BLaER1 treated with 17β-estradiol and CSF1 and Interleukin-3, amounts not matched to agents 10 nM and 100 nM (cell line): ENCODE measurements at regions not wholly inside any gene's neighbourhood (a gene's known extent, or its start where the extent isn't known, plus 50 kb on each side); places are given as distances from the start of the nearest gene placed in this dataset.

ENCODE experiments used
- H3K27ac ChIP-seq, 11 experiments: shearing (Covaris generic); formaldehyde crosslinking; 2 replicates each; pipeline ENCODE4 v1.8.1; 2022
- H3K27me3 ChIP-seq, 11 experiments: shearing (Covaris generic); formaldehyde crosslinking; 2 replicates each; pipeline ENCODE4 v1.8.1; 2022
- H3K36me3 ChIP-seq, 11 experiments: shearing (Covaris generic); formaldehyde crosslinking; 2 replicates each; pipeline ENCODE4 v1.8.1; 2022
- H3K4me1 ChIP-seq, 10 experiments: shearing (Covaris generic); formaldehyde crosslinking; 2 replicates each; pipeline ENCODE4 v1.8.1; 2022
- H3K4me2 ChIP-seq, 11 experiments: shearing (Covaris generic); formaldehyde crosslinking; 2 replicates each; pipeline ENCODE4 v1.8.1; 2022
- H3K4me3 ChIP-seq, 10 experiments: shearing (Covaris generic); formaldehyde crosslinking; 2 replicates each; pipeline ENCODE4 v1.8.1; 2022
- H3K9ac ChIP-seq, 11 experiments: shearing (Covaris generic); formaldehyde crosslinking; 2 replicates each; pipeline ENCODE4 v1.8.1; 2022
- H3K9me3 ChIP-seq, 11 experiments: shearing (Covaris generic); formaldehyde crosslinking; replicated peaks in 1 of 11; 2 replicates each; pipeline ENCODE4 v1.8.1; 2022
- H4K20me1 ChIP-seq, 11 experiments: shearing (Covaris generic); formaldehyde crosslinking; 2 replicates each; pipeline ENCODE4 v1.8.1; 2022
- Cebpa-rat ChIP-seq, 11 experiments: shearing (Covaris generic); IDR thresholded peaks; 2 replicates each; pipeline ENCODE4 v1.8.1; 2022

DNA sequence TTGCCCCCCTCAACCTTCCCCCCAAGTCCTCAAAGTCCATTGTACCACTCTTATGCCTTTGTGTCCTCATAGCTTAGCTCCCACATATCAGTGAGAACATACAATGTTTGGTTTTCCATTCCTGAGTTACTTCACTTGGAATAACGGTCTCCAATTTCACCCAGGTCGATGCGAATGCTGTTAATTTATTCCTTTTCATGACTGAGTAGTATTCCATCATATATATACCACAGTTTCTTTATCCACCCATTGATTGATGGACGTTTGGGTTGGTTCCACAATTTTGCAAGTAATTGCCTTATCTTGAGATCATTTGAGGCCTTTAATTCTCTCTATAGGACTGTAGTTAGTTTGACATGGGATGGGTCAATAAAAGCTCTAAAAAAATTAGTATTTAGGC is 124.7 kb downstream of the ARL4A start:
- no peak for TF ChIP-seq Cebpa-rat (IDR thresholded peaks at IDR 0.05)
- H3K4me2 ChIP-seq = no peak overlapping the region
- no peak overlapping the region for H3K9ac ChIP-seq
- H3K27ac ChIP-seq = no peak overlapping the region
- H3K4me1 ChIP-seq = peaks cover 0 to 35% (median 0%) of the 10 kb centered on the region in 10 experiments; a peak in 4 of 20 replicates
- H4K20me1 ChIP-seq = no peaks in the 10 kb centered on the region
- H3K36me3 ChIP-seq = no peaks in the 10 kb centered on the region
- H3K27me3 ChIP-seq = no peaks in the 10 kb centered on the region
- H3K4me3 ChIP-seq = no peak overlapping the region
- H3K9me3 ChIP-seq = peaks cover 0 to 6% (median 0%) of the 10 kb centered on the region in 11 experiments; a peak in 2 of 22 replicates

DNA sequence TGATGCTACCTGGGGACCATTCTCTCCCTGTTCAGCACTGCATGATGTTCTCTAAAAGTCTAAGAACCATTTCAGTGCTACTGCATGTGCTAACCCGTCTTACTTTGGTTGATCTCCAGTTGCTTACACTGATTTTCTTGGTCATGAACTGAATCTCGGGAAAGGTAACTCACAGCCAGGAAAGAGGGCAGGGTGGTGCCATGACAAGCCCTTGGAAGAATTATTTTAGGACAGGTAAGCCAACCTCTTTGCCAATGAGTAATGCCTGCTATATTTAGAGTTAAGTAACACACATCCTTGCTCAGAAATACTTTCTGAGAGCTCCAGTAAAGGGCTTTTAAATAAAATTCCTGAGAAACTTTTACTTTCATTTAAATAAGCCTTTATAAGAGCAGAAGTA is 126.7 kb downstream of the ARL4A start:
- no peaks in the 10 kb centered on the region for H3K36me3 ChIP-seq
- peaks cover 0 to 30% (median 0%) of the 10 kb centered on the region in 10 experiments; a peak in 4 of 20 replicates for H3K4me1 ChIP-seq
- no peak overlapping the region for H3K4me3 ChIP-seq
- H3K27me3 ChIP-seq = no peaks in the 10 kb centered on the region
- no peak for TF ChIP-seq Cebpa-rat (IDR thresholded peaks at IDR 0.05)
- H3K9me3 ChIP-seq = peaks cover 0 to 6% (median 0%) of the 10 kb centered on the region in 11 experiments; a peak in 2 of 22 replicates
- no peak overlapping the region for H3K9ac ChIP-seq
- H3K4me2 ChIP-seq = peak overlapping the region in 2 of 11 experiments; percentile 41 to 51; a peak in 4 of 22 replicates
- H4K20me1 ChIP-seq = no peaks in the 10 kb centered on the region
- H3K27ac ChIP-seq = no peak overlapping the region

GRCh38 chr7:12814828-12815227 is 127.4 kb downstream of the ARL4A start:
- Histone ChIP-seq H3K4me1 (peaks cover 0 to 30% (median 0%) of the 10 kb centered on the region in 10 experiments; a peak in 4 of 20 replicates), H3K9ac (no peak overlapping the region), H3K9me3 (peaks cover 0 to 6% (median 0%) of the 10 kb centered on the region in 11 experiments; a peak in 2 of 22 replicates), H4K20me1 (no peaks in the 10 kb centered on the region), H3K4me3 (no peak overlapping the region), H3K4me2 (peak overlapping the region in 2 of 11 experiments; percentile 41 to 51; a peak in 4 of 22 replicates), H3K27me3 (no peaks in the 10 kb centered on the region), H3K27ac (no peak overlapping the region), H3K36me3 (no peaks in the 10 kb centered on the region)
- TF ChIP-seq Cebpa-rat (IDR thresholded peaks at IDR 0.05) = no peak

- no peaks in the 10 kb centered on the region for H3K36me3 ChIP-seq
- peaks cover 0 to 30% (median 0%) of the 10 kb centered on the region in 10 experiments; a peak in 4 of 20 replicates for H3K4me1 ChIP-seq
- H3K9ac ChIP-seq = no peak overlapping the region
- H3K27me3 ChIP-seq = no peaks in the 10 kb centered on the region
- H3K4me3 ChIP-seq = no peak overlapping the region
- H3K27ac ChIP-seq = no peak overlapping the region
- H3K9me3 ChIP-seq = peaks cover 0 to 6% (median 0%) of the 10 kb centered on the region in 11 experiments; a peak in 2 of 22 replicates
- no peaks in the 10 kb centered on the region for H4K20me1 ChIP-seq
- no peak overlapping the region for H3K4me2 ChIP-seq
- no peak for TF ChIP-seq Cebpa-rat (IDR thresholded peaks at IDR 0.05)
These were observed 128.0 kb downstream of the ARL4A start for GRCh38 chr7:12815426-12815825.

DNA sequence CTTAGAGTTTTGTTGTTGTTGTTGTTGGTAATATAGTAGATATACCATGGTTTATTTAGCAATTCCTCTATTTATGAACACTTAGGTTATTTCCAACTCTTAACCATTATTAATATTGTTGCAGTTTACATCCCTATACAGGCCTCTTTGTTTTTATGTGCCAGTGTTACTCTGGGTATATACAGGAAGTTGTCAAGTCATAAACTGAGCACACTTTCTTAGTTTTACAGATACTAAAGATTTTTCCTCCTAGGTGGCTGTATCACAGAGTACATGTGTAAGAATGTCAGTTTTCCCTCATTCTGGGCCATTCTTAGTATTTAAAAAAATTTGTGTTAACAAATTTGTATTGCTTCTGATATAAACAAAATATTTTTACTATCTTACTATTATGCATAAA is 128.4 kb downstream of the ARL4A start:
- Histone ChIP-seq H4K20me1 (no peaks in the 10 kb centered on the region), H3K27me3 (no peaks in the 10 kb centered on the region), H3K27ac (no peak overlapping the region), H3K36me3 (no peaks in the 10 kb centered on the region), H3K4me1 (peaks cover 0 to 30% (median 0%) of the 10 kb centered on the region in 10 experiments; a peak in 4 of 20 replicates), H3K4me2 (no peak overlapping the region), H3K9me3 (peaks cover 0 to 6% (median 0%) of the 10 kb centered on the region in 11 experiments; a peak in 2 of 22 replicates), H3K4me3 (no peak overlapping the region), H3K9ac (no peak overlapping the region)
- TF ChIP-seq Cebpa-rat (IDR thresholded peaks at IDR 0.05) = no peak

GRCh38 chr7:12820777-12821176 is 133.3 kb downstream of the ARL4A start:
- Histone ChIP-seq H3K27ac (no peak overlapping the region), H3K4me2 (no peak overlapping the region), H3K36me3 (no peaks in the 10 kb centered on the region)

DNA sequence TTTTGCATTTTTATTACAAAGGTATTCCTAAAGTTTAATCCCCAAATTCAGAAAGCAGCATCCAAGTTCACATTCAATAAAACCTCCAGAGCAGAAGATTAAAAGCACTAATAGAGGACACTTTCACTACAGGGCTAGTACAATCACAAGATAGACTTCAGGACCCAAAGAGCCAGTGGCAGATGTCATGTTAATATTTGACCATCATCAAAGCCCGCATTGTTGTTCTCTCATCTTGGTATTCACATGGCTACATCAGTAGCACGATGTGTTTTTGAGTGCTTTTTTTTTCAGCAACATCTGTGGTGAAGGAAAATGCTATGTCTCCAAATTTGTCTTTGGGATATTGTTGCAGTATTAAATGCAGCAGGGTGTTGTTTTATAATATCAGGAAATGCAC is 134.3 kb downstream of the ARL4A start:
- no peaks in the 10 kb centered on the region for H3K4me1 ChIP-seq
- H3K27me3 ChIP-seq = no peaks in the 10 kb centered on the region
- no peak overlapping the region for H3K4me3 ChIP-seq
- TF ChIP-seq Cebpa-rat (IDR thresholded peaks at IDR 0.05) = no peak
- no peak overlapping the region for H3K9ac ChIP-seq
- H3K9me3 ChIP-seq = no peaks in the 10 kb centered on the region
- no peaks in the 10 kb centered on the region for H4K20me1 ChIP-seq
- no peak overlapping the region for H3K27ac ChIP-seq
- no peaks in the 10 kb centered on the region for H3K36me3 ChIP-seq
- no peak overlapping the region for H3K4me2 ChIP-seq

More at GRCh38 chr7:12820777-12821176, 133.3 kb downstream of the ARL4A start:
- H3K9ac ChIP-seq = no peak overlapping the region
- no peak for TF ChIP-seq Cebpa-rat (IDR thresholded peaks at IDR 0.05)
- no peak overlapping the region for H3K4me3 ChIP-seq
- no peaks in the 10 kb centered on the region for H3K9me3 ChIP-seq
- H3K4me1 ChIP-seq = peaks cover 0 to 2% (median 0%) of the 10 kb centered on the region in 10 experiments; a peak in 1 of 20 replicates
- H4K20me1 ChIP-seq = no peaks in the 10 kb centered on the region
- no peaks in the 10 kb centered on the region for H3K27me3 ChIP-seq

GRCh38 chr7:12826079-12826478 is 138.6 kb downstream of the ARL4A start:
- Histone ChIP-seq H3K4me1 (no peaks in the 10 kb centered on the region; a peak in 1 of 20 replicates), H3K27me3 (no peaks in the 10 kb centered on the region), H3K27ac (no peak overlapping the region), H3K9ac (no peak overlapping the region), H3K9me3 (no peaks in the 10 kb centered on the region), H3K4me2 (no peak overlapping the region), H3K4me3 (no peak overlapping the region), H4K20me1 (no peaks in the 10 kb centered on the region), H3K36me3 (no peaks in the 10 kb centered on the region)
- TF ChIP-seq Cebpa-rat (IDR thresholded peaks at IDR 0.05) = no peak

GRCh38 chr7:12827219-12827821 is 139.9 kb downstream of the ARL4A start:
- no peak overlapping the region for H3K9ac ChIP-seq
- no peaks in the 10 kb centered on the region for H3K36me3 ChIP-seq
- H3K4me2 ChIP-seq = no peak overlapping the region
- H4K20me1 ChIP-seq = no peaks in the 10 kb centered on the region
- no peaks in the 10 kb centered on the region for H3K27me3 ChIP-seq
- no peak overlapping the region for H3K27ac ChIP-seq
- H3K4me1 ChIP-seq = no peaks in the 10 kb centered on the region; a peak in 1 of 20 replicates
- no peaks in the 10 kb centered on the region for H3K9me3 ChIP-seq
- no peak overlapping the region for H3K4me3 ChIP-seq
- TF ChIP-seq Cebpa-rat (IDR thresholded peaks at IDR 0.05) = no peak

GRCh38 chr7:12827920-12828319 is 140.5 kb downstream of the ARL4A start:
- Histone ChIP-seq H3K4me1 (no peaks in the 10 kb centered on the region; a peak in 1 of 20 replicates), H3K36me3 (no peaks in the 10 kb centered on the region), H4K20me1 (no peaks in the 10 kb centered on the region), H3K27ac (no peak overlapping the region), H3K9ac (no peak overlapping the region), H3K9me3 (peaks cover 0 to 1% (median 0%) of the 10 kb centered on the region in 11 experiments; a peak in 3 of 22 replicates), H3K4me3 (no peak overlapping the region), H3K4me2 (no peak overlapping the region), H3K27me3 (no peaks in the 10 kb centered on the region)
- no peak for TF ChIP-seq Cebpa-rat (IDR thresholded peaks at IDR 0.05)
